Fibroblast of skin of scalp (primary cell): ENCODE measurements at regions not wholly inside any gene's neighbourhood (a gene's known extent, or its start where the extent isn't known, plus 50 kb on each side); places are given as distances from the start of the nearest gene placed in this dataset.
"Not testable (repeated sequence)": the region's sequence is repeated elsewhere in the genome, so short reads cannot be mapped to it uniquely, and the experiment has no call there.

Source experiments
- DNase-seq: peaks from one replicate; pipeline ENCODE4 v3.0.0-alpha.2; 2013

DNA sequence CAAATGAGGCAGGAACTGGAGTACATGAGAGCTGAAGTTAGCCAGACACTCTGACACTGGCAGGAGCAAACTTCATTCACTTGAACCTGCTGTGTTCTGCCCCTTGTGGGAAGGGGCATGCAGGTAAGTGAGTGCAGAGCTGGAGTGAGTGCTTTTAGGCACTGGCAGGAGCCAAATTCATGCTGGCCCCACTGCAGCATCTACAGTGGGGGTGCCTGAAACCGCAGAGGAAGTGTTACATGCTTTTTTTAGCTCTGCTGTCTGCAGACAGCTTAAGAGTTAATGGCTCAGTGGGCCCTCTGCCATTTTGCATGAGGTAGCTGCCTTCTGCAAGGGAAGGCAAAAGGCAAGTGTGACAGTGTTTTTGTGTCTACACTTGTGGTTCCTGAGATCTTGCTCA, 167.9 kb upstream of the SYNCRIP start:
- no peak for DNase-seq

DNA sequence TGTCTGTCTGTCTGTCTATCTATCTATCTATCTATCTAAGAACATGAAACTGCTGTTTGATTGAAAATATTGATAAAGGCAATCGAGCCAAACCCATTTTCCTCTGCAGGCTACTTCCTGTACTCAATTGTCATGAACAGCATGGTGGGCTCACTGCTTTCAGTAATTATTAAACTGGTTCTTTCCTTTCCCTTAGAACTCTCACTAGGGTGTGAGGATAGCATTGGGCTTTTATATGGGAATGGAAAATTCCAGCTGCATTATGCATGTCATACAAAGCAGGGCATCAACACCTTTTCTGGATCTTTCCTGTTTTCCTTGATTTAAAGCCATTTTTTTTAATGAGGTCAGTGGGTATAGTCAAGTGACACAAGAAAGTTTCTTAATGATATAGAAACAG, 161.0 kb upstream of the SYNCRIP start:
- DNase-seq = no peak

DNA sequence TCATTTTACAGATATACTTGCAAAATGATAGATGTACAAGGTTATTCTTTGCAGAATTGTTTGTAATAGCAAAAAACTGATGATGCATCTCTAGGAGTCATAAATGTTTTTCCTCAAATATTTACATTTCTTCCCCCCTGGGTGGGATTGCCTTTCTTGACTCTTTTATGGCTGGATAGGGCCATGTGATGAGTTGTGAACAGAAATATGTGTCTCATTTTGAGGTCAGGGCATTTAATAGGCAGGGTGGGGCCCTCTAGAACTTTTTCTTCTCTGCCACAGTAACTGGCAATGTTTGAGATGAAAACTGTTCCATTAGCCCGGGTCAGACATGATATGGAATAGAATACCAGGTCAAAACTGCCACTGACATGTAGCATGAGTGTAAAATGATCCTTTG, 159.5 kb upstream of the SYNCRIP start:
- no peak for DNase-seq

DNA sequence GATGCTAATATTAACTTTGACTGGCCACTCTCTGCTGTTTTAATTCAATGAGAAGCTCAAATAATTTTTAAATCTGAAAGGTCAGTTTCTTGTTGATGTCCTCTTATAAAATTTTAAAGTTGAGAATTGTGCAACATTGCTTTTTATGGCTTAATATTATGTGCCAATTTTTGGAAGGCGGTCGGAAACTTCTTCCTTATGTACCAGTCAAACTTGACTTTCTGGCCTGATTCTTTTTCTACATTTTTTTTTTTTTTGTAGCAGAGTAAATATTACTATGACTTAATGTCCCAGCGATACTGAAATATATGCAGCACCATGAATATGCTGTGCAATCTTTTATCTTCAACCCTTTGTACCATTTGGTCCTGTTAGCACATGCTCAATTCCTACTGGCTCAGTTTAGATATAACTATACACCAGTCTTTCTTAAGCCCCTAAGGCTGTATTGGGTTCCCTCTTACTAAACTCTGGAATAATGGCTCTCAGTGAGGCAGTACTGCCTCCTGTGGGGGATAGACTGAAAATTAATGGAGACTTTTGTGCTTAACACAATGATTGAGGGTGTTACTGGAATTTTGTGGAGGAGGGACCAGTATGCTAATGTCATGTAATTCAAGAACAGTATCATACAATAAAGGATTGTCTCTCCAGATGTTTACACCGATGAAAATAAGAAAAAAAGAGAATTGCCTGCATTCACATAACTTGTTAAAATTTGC, 156.4 kb upstream of the SYNCRIP start:
- DNase-seq = no peak

DNA sequence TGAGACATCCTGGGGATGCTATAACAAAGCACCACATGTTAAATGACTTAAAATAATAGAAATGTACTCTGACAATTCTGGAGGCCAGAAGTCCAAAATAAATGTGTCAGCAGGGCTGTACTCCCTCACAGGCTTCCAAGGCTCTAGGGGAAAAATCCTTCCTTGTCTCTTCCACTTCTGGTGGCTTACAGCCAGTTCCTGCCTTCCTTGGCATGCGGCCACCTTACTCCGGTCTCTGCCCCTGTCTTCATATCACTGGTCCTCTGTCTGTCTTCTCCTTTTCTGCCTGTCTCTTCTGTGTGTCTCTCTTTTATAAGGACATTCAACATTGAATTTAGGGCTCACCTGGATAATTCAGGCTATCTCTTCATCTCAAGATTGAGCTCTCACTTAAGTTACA, 155.3 kb upstream of the SYNCRIP start:
- DNase-seq = no peak

DNA sequence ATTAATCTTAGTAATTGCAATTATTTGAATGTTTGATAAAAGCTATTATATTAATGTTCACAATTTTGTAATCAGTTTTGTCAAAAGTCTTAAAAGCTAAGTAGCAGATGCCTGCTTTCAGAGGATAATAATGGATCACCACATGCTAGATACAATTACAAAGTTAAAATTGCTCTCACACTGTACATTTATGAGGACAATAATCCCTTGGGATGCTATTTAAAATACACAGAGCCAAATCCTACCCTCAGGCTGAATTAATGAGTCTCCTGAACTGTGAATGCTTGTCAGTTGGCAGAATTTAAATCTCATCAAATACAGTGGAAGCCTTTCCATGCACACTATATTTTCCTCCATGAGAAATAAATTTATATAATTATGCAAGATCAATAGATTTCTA, 153.3 kb upstream of the SYNCRIP start:
- no peak for DNase-seq

DNA sequence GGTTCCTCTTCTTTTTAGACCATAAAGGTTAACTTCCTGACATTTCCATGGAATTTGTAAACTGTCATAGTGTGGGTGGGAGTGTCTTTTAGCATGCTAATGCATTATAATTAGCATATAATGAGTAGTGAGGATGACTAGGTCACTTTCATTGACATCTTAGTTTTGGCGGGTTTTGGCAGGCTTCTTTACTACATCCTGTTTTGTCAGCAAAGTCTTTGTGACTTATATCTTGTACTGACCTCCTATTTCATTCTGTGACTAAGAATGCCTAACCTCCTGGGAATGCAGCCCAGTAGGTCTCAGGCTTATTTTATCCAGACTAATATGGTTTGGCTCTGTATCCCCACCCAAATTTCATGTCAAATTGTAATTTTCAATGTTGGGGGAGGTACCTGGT, 149.6 kb upstream of the SYNCRIP start:
- DNase-seq = no peak

DNA sequence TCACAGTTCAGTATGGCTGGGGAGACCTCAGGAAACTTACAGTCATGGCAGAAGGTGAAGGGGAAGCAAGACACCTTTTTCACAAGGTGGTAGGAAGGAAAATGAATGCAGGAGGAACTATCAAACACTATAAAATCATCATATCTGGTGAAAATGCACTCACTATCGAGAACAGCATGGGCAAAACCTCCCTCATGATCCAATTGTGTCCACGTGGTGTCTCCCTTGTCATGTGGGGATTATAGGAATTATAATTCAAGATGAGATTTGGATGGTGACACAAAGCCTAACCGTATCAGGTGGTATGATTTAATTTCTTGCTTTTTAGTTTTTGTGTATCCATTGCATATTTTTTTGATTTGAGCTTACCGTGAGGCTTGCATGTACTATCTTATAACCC, 133.2 kb upstream of the SYNCRIP start:
- DNase-seq = no peak

DNA sequence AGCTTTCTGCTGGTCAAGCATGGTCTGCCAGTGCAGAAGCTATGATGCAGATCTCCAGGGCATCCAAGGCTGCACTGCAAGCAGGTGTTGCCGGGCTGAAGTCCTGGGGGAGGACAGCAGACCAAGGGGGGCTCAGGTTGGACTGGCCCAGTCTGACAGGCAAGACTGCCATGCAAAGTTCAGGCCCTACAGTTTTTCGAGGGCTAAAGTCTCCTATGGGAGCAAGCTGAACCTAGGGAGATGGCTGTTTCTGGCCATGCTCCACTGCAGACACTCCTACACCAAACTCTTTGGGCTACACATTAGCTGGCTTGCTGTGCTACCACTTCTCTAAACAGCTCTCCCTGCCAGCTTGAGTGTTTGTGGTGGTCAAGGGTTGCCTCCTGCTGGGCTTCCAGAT, 130.0 kb upstream of the SYNCRIP start:
- DNase-seq = no peak

DNA sequence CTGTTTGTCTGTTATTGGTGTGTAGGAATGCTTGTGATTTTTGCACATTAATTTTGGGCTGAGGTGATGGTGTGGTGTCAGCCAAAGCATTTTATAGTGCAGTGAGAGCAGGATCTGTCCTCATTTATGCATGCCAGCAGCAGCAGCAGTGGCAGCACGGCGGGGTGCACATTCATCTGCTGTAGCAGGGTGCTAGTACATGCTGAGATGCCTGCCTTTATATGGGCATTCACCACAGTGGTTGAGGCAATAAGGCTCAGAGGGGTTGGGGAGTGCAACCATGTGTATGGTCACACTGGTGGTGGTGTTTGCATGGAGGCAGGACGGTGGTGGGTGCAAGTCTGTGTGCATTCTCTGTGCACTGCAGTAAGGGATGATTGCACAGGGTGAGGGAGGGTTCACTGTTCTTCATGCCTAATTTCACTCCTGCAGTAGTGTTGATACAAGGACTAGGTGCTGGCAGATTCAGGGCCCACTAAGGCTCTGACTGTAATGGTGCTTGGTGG, 129.3 kb upstream of the SYNCRIP start:
- DNase-seq = no peak

DNA sequence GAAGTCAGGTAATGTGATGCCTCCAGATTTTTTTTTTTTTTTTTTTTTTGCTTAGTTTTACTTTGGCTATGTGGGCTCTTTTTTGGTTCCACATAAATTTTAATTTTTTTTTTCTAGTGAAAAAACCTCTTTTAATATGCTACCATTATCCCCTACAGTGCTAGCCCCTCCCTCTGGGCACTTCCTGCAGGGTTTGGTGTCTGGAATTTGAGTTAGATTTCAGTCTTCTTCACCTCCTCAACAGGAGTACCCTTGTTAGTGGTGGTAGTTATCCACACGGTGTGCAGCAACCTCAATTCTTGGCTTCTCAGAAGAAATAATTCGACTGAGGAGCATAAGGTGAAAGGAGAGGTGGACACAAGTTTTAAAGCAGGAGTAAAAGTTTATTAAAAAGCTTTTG, 128.8 kb upstream of the SYNCRIP start:
- DNase-seq = no peak

DNA sequence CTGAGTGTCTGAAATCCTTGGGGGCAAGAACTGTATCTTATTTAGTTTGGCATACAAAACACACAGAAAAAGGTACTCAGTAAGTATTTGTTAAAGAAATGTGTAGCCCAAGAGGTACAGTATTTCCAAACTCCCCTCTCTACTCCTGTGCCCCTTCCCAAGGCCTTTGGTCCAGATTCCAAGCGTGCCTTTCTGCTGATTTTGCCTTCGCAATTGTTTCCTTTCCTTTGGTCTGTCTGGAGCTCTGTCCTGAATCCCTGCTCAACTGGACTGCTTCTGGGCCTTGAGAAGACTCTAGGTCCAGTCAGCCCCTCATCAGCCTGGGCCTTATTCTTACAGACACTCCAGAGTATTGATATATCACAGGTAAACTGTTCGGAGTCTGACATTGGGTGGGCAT, 122.2 kb upstream of the SYNCRIP start:
- no peak for DNase-seq

DNA sequence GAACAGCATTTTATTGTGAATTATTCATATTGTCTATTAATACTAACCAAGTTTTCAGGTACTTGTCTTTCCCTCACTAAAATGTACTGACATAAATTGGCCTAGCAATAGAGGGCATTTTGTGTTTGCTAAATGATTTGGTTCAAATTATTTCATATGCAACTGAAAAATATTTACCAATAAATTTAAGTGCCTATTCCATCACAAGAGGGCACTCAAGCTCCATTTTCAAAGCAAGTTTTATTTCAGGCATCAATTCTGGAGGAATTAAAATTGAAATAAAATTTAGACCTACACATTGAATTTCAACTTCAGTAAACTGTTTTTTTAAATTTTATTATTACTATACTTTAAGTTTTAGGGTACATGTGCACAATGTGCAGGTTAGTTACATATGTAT, 114.3 kb upstream of the SYNCRIP start:
- DNase-seq = peak; percentile 12

DNA sequence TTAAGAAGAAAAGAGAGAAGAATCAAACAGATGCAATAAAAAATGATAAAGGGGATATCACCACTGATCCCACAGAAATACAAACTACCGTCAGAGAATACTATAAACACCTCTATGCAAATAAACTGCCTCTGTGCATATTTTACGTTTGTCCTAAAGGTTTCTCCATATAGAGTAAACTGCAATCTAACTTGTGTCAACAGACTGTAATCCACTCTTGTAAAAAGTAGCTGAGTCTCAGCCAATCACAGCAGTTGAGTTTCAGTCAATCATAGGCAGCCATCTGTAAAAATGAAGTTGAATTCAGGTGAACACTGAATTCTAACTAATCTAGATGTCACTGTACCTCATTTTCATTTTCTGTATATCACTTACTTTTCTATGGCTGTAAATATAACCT, 112.2 kb upstream of the SYNCRIP start:
- DNase-seq = no peak

DNA sequence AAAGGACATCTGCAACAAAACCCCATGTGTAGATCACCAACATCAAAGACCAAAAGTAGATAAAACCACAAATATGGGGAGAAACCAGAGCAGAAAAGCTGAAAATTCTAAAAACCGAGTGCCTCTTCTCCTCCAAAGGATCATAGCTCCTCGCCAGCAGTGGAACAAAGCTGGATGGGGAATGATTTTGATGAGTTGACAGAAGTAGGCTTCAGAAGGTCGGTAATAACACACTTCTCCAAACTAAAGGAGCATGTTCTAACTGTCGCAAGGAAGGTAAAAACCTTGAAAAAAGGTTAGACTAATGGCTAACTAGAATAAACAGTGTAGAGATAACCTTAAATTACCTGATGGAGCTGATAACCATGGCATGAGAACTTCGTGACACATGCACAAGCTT, 109.9 kb upstream of the SYNCRIP start:
- DNase-seq = no peak

DNA sequence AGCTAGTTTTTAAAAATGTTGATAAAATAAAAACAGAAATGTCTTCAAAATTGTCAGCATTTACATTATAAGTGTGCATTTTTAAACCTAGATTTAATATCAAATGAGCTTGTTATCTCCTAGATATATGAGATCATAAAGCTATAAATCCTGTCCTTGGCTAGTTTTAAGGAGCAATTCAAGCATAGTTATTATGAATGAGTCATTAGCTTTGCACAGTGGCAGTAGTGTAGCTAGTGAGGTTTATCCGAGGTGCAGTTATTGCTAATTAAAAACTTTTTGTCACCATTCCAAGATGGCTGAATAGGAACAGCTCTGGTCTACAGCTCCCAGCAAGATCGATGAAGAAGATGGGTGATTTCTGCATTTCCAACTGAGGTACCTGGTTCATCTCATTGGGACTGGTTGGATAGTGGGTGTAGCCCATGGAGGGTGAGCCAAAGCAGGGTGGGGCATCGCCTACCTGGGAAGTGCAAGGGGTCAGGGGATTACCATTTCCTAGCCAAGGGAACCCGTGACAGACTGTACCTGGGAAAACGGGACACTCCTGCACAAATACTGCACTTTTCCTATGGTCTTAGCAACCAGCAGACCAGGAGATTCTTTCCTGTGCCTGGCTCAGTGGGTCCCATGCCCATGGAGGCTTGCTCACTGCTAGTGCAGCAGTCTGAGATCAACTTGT, 108.8 kb upstream of the SYNCRIP start:
- no peak for DNase-seq

DNA sequence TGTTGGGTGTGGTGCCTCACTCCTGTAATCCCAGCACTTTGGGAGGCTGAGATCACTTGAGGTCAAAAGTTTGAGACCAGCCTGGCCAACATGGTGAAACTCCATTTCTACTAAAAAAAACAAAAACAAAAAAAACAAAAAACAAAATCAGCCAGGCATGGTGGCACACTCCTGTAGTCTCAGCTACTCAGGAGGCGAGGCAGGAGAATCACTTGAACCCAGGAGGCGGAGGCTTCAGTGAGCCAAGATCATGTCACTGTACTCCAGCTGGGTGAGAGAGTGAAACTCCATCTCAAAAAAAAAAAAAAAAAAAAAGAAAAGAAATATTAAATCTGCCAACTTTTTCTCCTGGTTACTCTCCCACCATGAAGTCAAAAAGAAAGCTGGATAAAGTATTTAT, 107.5 kb upstream of the SYNCRIP start:
- DNase-seq = not testable (repeated sequence)

DNA sequence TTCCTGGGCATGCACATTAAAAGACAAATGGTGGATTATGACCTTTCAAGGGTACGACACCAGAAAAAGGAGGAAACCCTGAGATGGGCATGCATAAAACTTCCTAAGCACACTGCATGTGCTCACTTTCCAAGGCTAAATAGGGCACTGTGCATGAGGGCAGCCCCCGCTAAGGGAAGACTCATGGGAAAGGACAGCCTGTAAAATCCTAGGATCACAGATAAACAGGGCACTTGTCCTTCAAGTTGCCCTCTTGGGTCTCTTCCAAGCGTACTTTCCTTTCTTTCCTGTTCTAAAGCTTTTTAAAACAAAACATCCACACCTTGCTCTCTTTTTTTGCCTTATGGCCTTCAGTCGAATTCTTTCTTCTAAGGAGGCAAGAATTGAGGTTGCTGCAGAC, 106.5 kb upstream of the SYNCRIP start:
- DNase-seq = no peak

DNA sequence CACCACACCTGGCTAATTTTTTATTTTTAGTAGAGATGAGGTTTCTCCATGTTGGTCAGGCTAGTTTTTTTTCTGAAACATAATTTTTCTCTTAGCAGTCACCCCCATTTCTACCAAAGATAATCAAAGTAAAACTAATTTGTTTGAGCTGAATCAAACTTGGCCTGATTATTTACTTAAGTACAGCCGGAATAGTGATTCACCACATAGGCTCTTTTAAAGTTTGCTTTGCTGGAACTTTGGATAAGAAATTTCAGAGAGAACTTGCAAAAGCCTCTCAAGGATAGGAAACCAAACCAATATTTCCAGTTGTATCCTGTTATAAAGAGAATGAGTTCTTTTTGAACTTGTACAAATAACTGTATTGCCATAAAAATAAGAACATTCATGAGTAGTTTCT, 105.0 kb upstream of the SYNCRIP start:
- DNase-seq = peak; percentile 14

DNA sequence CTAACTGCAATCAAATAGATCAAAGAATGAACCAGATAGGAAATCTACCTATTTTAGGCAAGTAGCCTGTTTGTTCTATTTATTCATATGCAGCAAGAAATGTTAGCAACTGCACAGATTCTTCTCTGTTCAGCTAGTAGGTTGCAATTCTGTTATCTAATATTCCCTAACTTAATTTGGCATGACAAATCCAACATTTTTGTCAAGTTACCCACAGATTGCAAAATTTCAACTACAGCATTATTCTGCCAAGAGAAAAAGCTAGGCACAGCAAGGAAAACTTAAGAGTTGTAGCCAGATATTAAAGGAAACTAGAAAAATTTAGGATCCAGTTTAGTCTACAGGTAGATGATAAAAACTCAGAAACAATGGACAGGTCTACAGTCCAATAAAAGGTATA, 104.4 kb upstream of the SYNCRIP start:
- DNase-seq = no peak

DNA sequence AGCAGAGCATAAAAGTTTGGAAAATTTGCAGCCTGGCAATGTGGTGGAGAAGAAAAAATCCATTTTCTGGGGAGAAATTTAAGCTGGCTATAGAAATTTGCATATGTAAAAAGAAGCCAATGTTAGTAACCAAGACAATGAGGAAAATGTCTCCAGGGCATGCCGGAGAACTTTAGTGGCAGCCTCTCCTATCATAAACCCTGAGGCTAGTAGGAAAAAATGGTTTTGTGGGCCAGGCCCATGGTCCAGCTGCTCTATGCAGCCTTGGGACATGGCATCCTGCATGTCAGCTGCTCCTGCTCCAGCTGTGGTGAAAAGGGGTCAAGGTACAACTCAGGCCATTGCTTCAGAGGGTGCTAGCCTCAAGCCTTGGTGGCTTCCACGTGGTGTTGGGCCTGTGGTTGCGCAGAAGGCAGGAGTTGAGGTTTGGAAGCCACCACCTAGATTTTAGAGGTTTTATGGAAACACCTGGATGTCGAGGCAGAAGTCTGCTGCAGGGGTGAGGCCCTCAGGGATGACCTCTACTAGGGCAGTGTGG, 101.8 kb upstream of the SYNCRIP start:
- DNase-seq = no peak

DNA sequence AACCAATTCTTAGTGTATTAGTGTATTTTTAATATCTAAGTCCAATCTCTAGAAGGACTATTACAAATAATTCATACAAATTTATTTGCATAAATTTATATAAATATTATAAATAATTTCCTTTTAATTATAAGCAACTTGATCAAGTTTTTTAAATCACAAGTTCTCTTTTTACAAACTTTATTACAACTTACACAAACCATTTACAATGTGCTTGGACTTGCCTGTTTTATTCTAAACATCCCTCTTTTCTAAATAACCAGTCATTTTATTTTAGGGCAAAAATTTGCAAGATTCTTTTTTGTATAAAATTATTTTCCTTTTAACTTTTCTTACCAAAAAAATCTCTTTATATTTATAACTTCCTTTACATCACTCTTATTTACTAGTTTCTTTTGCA, 83.5 kb upstream of the SYNCRIP start:
- no peak for DNase-seq

DNA sequence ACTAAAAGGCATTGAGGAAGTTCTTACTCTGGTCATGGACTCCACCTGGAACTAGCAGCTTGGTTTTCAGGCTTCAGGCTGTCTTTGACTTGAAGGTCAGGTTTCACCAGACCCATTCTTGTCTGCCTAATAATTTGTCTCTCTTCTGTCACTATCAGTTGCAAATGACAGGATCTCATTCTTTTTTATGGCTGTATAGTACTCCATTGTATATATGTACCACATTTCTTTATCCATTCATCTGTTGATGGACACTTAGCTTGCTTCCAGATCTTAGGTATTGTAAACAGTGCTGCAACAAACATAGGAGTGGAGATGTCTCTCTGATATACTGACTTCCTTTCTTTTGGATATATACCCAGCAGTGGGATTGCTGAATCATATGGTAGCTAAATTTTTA, 73.1 kb upstream of the SYNCRIP start:
- no peak for DNase-seq

DNA sequence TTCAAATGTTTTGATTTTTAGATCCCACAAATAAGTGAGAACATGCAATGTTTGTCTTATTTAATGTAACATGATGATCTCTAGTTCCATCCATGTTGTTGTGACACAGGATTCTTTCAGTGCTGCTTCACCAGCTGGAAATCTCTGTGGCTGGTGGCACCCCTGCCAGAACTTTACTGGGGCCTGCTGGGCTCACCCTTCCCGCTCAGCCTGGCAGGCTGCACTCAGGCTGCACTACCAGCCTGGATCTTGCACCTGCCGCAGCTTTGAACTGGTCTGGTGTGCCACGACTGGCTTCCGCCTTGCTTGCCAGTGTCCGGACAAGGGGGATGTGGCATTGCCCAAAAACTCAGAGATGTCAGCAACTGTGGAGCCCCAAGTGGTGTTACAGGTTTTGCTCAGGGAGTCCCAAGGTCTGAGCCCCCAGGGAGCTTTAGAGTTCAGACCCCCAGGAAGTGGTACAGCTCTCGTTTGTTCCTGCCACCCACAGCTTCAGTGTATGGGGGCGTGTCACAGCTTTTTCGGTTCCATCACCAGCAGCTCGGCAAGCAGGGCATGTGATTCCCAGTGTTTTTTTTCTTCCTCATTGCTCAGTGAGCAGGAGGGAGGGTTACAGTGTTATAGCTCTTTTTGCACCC, 72.3 kb upstream of the SYNCRIP start:
- no peak for DNase-seq
